ENCODE measurements at regions not wholly inside any gene's neighbourhood (a gene's known extent, or its start where the extent isn't known, plus 50 kb on each side); places are given as distances from the start of the nearest gene placed in this dataset.

GRCh38 chrX:99383786-99384185, 1026.3 kb downstream of the PCDH19 start:
- Histone ChIP-seq H3K79me2 (replicated peaks; ENCODE audit: insufficient read depth) (no peaks in the 10 kb centered on the region), H2AFZ (no peak overlapping the region), H3K27me3 (ENCODE audit: insufficient read depth) (no peaks in the 10 kb centered on the region), H3F3A (replicated peaks; ENCODE audit: low read depth) (no peaks in the 10 kb centered on the region), H3K27ac (ENCODE audit: low read depth) (no peak overlapping the region), H3K4me3 (no peak overlapping the region), H3K4me2 (no peak overlapping the region), H3K36me3 (ENCODE audit: insufficient read depth) (no peaks in the 10 kb centered on the region), H3K4me1 (ENCODE audit: insufficient read depth) (no peaks in the 10 kb centered on the region), H3K9me2 (ENCODE audit: insufficient read depth) (no peaks in the 10 kb centered on the region), H4K20me1 (replicated peaks; ENCODE audit: insufficient read depth) (no peaks in the 10 kb centered on the region)
- Mint-ChIP-seq H3K9me3 (peaks cover 21% of the 10 kb centered on the region), H3K27ac (no peak overlapping the region), H3K4me3 (no peak overlapping the region), H3K4me1 (no peaks in the 10 kb centered on the region), H3K36me3 (ENCODE audit: low read depth) (peaks cover 4% of the 10 kb centered on the region; the same call in 2 of the 3 replicates), H3K27me3 (ENCODE audit: insufficient read depth, low read depth, poor library complexity) (peaks cover 1% of the 10 kb centered on the region)
- TF ChIP-seq JUNB (IDR thresholded peaks at IDR 0.05; ENCODE audit: unreplicated experiment) (no peak), NANOG (IDR thresholded peaks at IDR 0.05; ENCODE audit: borderline replicate concordance) (no peak), EZH2 (IDR thresholded peaks at IDR 0.05; ENCODE audit: low read depth, unreplicated experiment) (no peak)
- TF ChIP-seq, protein P1, sequence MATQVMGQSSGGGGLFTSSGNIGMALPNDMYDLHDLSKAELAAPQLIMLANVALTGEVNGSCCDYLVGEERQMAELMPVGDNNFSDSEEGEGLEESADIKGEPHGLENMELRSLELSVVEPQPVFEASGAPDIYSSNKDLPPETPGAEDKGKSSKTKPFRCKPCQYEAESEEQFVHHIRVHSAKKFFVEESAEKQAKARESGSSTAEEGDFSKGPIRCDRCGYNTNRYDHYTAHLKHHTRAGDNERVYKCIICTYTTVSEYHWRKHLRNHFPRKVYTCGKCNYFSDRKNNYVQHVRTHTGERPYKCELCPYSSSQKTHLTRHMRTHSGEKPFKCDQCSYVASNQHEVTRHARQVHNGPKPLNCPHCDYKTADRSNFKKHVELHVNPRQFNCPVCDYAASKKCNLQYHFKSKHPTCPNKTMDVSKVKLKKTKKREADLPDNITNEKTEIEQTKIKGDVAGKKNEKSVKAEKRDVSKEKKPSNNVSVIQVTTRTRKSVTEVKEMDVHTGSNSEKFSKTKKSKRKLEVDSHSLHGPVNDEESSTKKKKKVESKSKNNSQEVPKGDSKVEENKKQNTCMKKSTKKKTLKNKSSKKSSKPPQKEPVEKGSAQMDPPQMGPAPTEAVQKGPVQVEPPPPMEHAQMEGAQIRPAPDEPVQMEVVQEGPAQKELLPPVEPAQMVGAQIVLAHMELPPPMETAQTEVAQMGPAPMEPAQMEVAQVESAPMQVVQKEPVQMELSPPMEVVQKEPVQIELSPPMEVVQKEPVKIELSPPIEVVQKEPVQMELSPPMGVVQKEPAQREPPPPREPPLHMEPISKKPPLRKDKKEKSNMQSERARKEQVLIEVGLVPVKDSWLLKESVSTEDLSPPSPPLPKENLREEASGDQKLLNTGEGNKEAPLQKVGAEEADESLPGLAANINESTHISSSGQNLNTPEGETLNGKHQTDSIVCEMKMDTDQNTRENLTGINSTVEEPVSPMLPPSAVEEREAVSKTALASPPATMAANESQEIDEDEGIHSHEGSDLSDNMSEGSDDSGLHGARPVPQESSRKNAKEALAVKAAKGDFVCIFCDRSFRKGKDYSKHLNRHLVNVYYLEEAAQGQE (IDR thresholded peaks at IDR 0.05; ENCODE audit: unreplicated experiment): no peak
- TF ChIP-seq, protein P2, sequence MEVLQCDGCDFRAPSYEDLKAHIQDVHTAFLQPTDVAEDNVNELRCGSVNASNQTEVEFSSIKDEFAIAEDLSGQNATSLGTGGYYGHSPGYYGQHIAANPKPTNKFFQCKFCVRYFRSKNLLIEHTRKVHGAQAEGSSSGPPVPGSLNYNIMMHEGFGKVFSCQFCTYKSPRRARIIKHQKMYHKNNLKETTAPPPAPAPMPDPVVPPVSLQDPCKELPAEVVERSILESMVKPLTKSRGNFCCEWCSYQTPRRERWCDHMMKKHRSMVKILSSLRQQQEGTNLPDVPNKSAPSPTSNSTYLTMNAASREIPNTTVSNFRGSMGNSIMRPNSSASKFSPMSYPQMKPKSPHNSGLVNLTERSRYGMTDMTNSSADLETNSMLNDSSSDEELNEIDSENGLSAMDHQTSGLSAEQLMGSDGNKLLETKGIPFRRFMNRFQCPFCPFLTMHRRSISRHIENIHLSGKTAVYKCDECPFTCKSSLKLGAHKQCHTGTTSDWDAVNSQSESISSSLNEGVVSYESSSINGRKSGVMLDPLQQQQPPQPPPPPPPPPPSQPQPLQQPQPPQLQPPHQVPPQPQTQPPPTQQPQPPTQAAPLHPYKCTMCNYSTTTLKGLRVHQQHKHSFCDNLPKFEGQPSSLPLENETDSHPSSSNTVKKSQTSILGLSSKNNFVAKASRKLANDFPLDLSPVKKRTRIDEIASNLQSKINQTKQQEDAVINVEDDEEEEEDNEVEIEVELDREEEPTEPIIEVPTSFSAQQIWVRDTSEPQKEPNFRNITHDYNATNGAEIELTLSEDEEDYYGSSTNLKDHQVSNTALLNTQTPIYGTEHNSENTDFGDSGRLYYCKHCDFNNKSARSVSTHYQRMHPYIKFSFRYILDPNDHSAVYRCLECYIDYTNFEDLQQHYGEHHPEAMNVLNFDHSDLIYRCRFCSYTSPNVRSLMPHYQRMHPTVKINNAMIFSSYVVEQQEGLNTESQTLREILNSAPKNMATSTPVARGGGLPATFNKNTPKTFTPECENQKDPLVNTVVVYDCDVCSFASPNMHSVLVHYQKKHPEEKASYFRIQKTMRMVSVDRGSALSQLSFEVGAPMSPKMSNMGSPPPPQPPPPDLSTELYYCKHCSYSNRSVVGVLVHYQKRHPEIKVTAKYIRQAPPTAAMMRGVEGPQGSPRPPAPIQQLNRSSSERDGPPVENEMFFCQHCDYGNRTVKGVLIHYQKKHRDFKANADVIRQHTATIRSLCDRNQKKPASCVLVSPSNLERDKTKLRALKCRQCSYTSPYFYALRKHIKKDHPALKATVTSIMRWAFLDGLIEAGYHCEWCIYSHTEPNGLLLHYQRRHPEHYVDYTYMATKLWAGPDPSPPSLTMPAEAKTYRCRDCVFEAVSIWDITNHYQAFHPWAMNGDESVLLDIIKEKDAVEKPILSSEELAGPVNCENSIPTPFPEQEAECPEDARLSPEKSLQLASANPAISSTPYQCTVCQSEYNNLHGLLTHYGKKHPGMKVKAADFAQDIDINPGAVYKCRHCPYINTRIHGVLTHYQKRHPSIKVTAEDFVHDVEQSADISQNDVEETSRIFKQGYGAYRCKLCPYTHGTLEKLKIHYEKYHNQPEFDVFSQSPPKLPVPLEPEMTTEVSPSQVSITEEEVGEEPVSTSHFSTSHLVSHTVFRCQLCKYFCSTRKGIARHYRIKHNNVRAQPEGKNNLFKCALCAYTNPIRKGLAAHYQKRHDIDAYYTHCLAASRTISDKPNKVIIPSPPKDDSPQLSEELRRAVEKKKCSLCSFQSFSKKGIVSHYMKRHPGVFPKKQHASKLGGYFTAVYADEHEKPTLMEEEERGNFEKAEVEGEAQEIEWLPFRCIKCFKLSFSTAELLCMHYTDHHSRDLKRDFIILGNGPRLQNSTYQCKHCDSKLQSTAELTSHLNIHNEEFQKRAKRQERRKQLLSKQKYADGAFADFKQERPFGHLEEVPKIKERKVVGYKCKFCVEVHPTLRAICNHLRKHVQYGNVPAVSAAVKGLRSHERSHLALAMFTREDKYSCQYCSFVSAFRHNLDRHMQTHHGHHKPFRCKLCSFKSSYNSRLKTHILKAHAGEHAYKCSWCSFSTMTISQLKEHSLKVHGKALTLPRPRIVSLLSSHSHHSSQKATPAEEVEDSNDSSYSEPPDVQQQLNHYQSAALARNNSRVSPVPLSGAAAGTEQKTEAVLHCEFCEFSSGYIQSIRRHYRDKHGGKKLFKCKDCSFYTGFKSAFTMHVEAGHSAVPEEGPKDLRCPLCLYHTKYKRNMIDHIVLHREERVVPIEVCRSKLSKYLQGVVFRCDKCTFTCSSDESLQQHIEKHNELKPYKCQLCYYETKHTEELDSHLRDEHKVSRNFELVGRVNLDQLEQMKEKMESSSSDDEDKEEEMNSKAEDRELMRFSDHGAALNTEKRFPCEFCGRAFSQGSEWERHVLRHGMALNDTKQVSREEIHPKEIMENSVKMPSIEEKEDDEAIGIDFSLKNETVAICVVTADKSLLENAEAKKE (CRISPR knock-in tag; IDR thresholded peaks at IDR 0.05): no peak
- no peak for ATAC-seq
- no peak for DNase-seq (ENCODE audit: low spot score)

All from GM23338 (cell line).